ENCODE measurements at regions not wholly inside any gene's neighbourhood (a gene's known extent, or its start where the extent isn't known, plus 50 kb on each side); places are given as distances from the start of the nearest gene placed in this dataset.

DNA sequence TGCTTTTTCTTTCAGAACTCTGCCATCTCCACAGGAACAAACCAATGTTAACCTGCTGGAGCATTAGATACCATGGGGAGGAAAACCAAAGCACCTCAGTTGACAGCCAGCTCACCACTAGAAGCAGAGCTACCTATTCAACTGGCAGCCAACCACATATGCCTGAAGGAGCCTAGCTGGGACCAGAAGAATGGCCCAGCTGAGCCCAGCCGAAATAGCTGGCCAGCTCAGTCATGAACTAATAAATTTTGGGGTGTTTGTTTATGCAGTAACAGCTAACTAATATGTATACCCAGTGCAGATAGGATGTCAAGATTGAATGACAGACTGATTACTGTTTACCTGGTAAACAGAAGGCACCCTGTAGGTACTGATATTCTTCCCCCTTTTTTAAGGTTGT lies 1117.5 kb downstream of the TBL1XR1 start:
- no peak for DNase-seq (ENCODE audit: low read depth)
- Histone ChIP-seq H3K4me3 (ENCODE audit: low read depth, low read length) (no peak overlapping the region), H3K27me3 (ENCODE audit: control insufficient read depth, insufficient read depth, low read length) (no peaks in the 10 kb centered on the region), H3K36me3 (ENCODE audit: control insufficient read depth, insufficient read depth, low read length) (no peaks in the 10 kb centered on the region)
- TF ChIP-seq, protein P1, sequence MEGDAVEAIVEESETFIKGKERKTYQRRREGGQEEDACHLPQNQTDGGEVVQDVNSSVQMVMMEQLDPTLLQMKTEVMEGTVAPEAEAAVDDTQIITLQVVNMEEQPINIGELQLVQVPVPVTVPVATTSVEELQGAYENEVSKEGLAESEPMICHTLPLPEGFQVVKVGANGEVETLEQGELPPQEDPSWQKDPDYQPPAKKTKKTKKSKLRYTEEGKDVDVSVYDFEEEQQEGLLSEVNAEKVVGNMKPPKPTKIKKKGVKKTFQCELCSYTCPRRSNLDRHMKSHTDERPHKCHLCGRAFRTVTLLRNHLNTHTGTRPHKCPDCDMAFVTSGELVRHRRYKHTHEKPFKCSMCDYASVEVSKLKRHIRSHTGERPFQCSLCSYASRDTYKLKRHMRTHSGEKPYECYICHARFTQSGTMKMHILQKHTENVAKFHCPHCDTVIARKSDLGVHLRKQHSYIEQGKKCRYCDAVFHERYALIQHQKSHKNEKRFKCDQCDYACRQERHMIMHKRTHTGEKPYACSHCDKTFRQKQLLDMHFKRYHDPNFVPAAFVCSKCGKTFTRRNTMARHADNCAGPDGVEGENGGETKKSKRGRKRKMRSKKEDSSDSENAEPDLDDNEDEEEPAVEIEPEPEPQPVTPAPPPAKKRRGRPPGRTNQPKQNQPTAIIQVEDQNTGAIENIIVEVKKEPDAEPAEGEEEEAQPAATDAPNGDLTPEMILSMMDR (IDR thresholded peaks at IDR 0.05; ENCODE audit: insufficient read depth, low read length, poor library complexity, severe bottlenecking), result no peak

DNA sequence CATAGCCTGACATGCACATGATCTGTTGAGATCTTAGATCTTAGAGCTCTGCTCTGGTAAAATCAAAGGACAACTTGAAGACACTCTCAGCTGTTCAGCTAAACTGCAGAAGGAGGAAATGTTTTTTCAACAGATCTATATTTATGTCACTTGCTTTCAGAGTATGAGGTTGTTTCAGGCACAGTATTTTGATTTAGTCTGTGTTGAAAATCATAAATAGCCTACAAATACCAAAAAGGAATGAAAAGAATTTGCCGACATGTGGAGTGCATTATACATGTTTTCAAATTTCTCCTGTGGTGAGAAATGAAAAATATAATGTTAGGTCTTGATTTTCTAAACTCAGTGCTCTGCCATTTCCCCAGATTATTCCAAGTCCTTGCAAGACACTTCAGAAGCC lies 1118.4 kb downstream of the TBL1XR1 start:
- DNase-seq (ENCODE audit: low read depth), result no peak
- H3K27me3 ChIP-seq (ENCODE audit: control insufficient read depth, insufficient read depth, low read length), result no peaks in the 10 kb centered on the region
- H3K36me3 ChIP-seq (ENCODE audit: control insufficient read depth, insufficient read depth, low read length), result no peaks in the 10 kb centered on the region
- H3K4me3 ChIP-seq (ENCODE audit: low read depth, low read length), result no peak overlapping the region
- TF ChIP-seq, protein P1 (IDR thresholded peaks at IDR 0.05; ENCODE audit: insufficient read depth, low read length, poor library complexity, severe bottlenecking), result no peak

DNA sequence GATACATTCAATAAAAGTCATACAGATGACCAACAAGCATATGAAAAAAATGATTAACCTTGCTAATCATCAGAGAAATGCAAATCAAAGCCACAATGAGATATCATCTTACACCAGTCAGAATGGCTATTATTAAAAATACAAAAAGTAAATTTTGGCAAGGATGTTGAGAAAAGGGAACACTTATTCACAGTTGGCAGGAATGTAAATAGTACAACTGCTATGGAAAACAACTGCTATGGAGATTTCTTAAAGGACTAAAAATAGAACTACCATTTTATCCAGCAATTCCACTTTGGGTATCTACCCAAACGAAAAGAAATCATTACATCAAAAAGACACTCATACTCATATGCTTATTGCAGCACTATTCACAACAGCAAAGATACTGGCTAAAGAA lies 1121.8 kb downstream of the TBL1XR1 start:
- Histone ChIP-seq H3K27me3 (ENCODE audit: control insufficient read depth, insufficient read depth, low read length) (no peaks in the 10 kb centered on the region), H3K36me3 (ENCODE audit: control insufficient read depth, insufficient read depth, low read length) (no peaks in the 10 kb centered on the region), H3K4me3 (ENCODE audit: low read depth, low read length) (no peak overlapping the region)
- TF ChIP-seq, protein P1 (IDR thresholded peaks at IDR 0.05; ENCODE audit: insufficient read depth, low read length, poor library complexity, severe bottlenecking), result no peak
- DNase-seq (ENCODE audit: low read depth), result no peak

DNA sequence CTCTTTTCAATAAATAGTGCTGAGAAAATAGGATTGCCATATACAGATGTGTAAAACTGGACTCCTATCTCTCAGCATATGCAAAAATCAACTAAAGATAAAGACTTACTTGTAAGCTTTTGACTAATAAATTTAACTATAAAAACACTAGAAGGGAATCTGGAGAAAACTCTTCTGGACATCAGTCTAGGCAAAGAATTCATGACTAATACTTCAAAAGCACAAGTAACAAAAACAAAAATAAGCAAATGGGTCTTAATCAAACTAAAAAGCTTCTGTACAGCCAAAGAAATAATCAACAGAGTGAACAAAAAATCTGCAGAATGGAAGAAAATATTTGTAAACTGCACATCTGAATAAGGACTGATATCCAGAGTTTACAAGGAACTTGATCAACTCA lies 1122.2 kb downstream of the TBL1XR1 start:
- no peak for DNase-seq (ENCODE audit: low read depth)
- H3K27me3 ChIP-seq (ENCODE audit: control insufficient read depth, insufficient read depth, low read length), result no peaks in the 10 kb centered on the region
- H3K4me3 ChIP-seq (ENCODE audit: low read depth, low read length), result no peak overlapping the region
- H3K36me3 ChIP-seq (ENCODE audit: control insufficient read depth, insufficient read depth, low read length), result no peaks in the 10 kb centered on the region
- TF ChIP-seq, protein P1 (IDR thresholded peaks at IDR 0.05; ENCODE audit: insufficient read depth, low read length, poor library complexity, severe bottlenecking), result no peak

DNA sequence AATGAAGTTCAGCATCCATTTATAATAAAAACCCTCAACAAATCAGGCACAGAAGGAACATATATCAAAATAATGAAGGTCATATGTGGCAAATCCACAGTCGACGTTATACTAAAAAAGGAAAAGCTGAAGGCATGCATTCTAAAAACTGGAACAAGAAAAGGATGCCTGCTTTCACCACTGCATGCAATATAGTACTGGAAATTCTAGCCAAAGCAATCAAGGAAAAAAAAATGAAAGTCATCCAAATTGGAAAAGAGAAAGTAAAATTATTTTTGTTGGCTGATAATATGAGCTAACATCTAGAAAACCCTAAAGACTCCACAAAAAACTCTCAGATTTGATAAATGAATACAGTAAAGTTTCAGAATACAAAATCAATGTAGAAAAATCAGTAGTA lies 1123.2 kb downstream of the TBL1XR1 start:
- H3K36me3 ChIP-seq (ENCODE audit: control insufficient read depth, insufficient read depth, low read length), result no peaks in the 10 kb centered on the region
- H3K27me3 ChIP-seq (ENCODE audit: control insufficient read depth, insufficient read depth, low read length), result no peaks in the 10 kb centered on the region
- TF ChIP-seq, protein P1 (IDR thresholded peaks at IDR 0.05; ENCODE audit: insufficient read depth, low read length, poor library complexity, severe bottlenecking), result no peak
- no peak for DNase-seq (ENCODE audit: low read depth)
- no peak overlapping the region for H3K4me3 ChIP-seq (ENCODE audit: low read depth, low read length)

DNA sequence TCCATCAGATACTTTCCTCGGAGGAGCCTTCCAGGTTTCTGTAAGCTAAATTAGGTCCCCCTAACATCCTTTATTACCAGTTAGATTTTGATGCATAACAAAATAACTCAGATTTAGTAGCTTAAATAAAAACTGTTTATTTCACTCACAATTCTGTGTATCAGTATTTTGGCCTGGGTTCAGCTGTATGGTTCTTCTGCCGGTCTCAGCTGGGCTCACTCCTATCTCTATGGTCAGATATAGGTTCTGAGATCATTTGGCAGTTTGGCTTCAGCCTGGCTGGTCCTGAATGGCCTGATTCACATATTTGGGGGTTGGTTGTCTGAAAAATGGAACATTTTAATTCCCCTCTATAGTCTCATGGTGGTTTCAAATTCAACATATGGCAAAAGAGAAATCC lies 1125.3 kb downstream of the TBL1XR1 start:
- TF ChIP-seq, protein P1 (IDR thresholded peaks at IDR 0.05; ENCODE audit: insufficient read depth, low read length, poor library complexity, severe bottlenecking), result no peak

More for the DNA sequence above, 1125.3 kb downstream of the TBL1XR1 start:
- Histone ChIP-seq H3K36me3 (ENCODE audit: control insufficient read depth, insufficient read depth, low read length) (no peaks in the 10 kb centered on the region), H3K27me3 (ENCODE audit: control insufficient read depth, insufficient read depth, low read length) (no peaks in the 10 kb centered on the region), H3K4me3 (ENCODE audit: low read depth, low read length) (no peak overlapping the region)
- DNase-seq (ENCODE audit: low read depth), result no peak

Data from kidney epithelial cell (primary cell).